GM21786 (cell line): ENCODE measurements at regions not wholly inside any gene's neighbourhood (a gene's known extent, or its start where the extent isn't known, plus 50 kb on each side); places are given as distances from the start of the nearest gene placed in this dataset.
"Not testable (repeated sequence)": the region's sequence is repeated elsewhere in the genome, so short reads cannot be mapped to it uniquely, and the experiment has no call there.

Source experiments
- ATAC-seq: cut with Tn5 transposase; IDR thresholded peaks from one replicate; pipeline ENCODE4 v1.9.1; 2021; ENCODE audit not compliant: unreplicated experiment

DNA sequence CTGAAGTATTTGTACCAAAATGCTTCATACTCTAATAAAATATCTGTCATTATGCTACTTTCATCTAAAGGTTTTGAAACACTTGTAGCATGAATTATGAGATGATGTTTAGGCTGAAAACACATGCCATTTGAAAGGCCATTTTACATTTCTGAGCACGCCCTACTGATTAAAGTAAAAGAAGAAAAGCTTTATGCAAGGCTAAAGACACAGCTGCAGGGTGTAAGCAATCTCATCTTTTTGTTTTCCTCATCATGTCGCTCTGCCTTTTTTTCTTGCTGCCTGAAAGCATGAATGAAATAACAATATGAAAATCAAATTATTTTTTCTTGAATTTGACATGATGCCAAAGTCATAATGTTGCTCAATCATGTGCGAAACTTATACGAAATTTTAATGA, 148.6 kb upstream of the ARG1 start:
- ATAC-seq, result no peak

DNA sequence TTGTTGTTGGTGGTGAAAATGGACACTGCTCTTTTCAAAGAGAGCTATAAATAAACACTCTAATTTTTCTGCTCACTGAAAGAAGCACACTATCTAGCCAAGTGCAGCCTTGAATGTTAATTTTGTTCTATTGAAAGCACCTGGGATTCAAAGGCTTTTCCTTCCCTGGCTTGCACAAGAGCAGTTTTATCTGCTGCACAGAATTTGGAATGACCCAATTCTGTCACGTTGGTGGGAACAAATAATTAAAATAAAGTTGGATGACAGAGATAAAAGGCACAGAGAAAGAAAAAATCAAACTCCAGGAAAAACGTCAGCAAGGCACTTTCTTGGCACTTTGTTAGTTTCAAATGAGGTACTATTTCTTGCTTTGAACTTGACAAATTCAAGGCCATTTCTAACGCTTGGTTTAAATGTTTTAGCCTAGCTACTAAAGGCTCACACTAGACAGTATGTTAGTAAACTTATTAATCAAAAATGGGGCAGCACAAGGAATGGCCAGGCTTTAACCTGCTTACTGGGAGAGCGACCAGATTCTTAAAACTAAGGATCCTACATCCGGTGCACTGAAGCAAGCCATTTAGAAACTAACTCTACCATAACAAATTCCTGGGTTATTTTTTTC, 145.5 kb upstream of the ARG1 start:
- ATAC-seq, result no peak

DNA sequence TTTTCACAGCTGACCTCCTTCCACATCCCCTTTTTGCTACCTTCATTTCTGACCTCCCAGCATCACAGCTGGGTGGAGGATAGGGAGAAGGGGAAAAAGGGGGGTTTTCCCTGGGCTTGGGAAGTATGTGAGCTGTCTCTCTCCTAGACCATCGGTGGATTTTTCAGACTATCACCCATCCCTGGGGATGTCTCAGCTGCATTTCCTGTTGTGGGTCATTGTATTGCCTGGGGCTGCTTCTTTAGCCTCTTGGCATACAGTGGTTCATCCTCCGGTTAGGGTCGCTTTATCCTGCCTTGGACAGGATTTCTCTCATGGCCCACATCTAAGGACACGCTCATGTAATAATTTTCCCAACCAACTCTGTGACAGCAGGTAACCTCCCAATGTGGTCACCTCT, 142.5 kb upstream of the ARG1 start:
- no peak for ATAC-seq

DNA sequence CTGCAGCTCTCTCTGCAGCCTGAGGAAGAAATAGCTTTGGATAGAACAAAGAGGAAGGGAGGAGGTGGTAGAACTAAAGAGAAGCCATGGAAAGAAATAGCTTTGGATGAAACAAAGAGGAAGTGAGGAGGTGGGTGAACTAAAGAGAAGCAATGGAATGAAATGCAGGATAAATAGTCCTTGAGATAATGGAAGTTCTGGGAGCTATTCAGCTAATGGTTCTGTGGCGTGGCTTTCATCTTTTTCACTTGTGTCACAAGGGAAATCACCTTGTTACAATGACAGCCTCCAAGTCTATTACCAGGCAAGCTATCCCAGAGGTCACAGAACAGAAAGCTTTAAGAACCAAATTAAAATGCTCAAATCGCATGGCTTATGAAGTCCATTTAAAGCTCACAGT, 141.3 kb upstream of the ARG1 start:
- ATAC-seq, result no peak

DNA sequence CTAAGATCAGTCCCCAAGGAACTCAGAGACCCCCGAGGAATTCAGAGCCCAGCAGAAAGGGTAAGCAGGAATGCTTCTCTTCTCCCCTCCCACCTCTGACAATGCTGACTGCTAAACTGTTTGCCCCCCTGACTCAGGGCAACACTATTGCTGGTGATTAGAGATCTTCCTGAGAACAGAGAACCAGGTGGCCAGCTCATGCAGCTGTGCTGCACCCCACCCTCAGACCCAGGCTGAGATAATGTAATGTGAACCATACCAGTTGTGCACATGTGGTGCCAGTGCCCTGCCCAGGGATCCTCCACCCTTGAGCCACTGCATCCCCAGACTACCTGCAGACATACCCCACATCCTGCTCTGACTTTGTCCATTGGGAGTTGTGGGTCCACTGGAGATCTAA, 139.1 kb upstream of the ARG1 start:
- ATAC-seq, result no peak

DNA sequence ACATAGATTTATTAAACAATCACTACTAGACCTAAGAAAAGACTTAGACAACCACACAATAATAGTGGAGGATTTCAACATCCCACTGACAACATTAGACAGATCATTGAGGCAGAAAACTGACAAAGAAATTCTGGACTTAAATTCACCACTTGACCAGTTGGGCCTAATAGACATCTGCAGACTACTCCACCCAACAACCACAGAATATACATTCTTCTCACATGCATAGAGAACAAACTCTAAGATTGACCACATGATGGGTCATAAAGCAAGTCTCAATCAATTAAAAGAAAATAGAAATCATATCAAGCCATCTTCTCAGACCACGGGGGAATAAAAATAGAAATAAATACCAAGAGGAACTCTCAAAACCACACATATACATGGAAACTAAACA, 136.7 kb upstream of the ARG1 start:
- no peak for ATAC-seq

DNA sequence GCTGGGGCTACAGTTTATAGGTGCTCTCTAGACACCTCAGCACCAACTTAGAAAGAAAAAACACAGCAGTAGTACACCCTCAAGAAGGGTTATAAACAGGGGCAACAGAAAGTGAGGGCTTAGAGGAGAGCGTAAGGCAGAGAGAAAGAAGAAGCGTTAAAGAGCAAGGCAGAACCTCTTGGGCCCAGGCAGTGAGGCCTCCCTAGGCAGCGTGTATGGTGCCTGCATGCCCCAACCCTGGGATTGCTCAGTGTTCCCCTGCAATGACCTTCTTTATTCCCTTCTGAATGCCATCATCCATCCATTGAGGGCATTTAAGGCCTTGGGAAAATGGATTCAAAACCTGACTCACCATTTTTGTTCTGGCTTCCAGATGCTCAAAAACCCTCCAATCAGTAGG, 130.0 kb upstream of the ARG1 start:
- no peak for ATAC-seq

DNA sequence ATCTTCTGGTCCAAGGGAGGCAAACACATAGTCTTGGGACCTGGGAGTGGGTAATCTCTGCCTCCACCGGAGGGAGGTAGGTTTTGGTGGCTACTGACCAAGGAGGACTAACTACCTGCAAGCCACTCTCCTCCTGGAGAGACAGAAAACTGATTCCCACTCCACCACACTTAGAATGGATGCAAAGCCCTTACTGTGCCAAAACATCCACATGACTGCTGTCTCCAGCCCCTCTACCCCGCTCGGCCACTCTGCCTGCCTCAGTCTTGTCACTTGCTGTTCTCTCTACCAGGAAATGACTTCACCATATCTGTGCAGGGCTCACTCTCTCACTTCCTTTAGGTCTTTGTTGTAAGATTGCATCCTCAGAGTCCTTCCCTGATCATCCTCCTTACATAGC, 129.5 kb upstream of the ARG1 start:
- no peak for ATAC-seq

DNA sequence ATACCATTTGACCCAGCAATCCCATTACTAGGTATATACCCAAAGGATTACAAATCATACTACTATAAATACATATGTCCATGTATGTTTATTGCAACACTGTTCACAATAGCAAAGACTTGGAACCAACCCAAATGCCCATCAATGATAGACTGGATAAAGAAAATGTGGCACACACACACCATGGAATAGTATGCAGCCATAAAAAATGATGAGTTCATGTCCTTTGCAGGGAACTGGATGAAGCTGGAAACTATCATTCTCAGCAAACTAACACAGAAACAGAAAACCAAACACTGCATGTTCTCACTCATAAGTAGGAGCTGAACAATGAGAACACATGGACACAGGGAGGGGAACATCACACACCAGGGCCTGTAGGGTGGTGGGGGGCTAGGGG, 127.7 kb upstream of the ARG1 start:
- ATAC-seq, result not testable (repeated sequence)

DNA sequence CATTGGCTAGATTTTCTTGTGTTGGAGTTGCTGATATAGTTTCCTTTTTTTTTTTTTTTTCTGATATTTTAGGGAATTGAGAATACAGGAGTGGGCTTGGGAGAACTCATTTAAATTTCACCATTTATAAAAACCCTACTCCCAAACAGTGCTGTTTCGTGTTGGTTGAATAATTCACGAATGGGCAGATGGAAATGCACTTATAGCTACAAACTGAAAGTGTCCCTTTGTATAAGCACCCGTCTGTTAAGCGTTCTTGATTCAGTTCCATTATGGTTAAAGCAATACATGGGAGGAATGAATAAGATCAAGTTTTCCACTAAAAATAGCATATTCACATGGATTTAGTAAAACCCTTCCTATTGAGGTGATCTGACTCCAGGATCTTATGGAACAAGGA, 122.2 kb upstream of the ARG1 start:
- ATAC-seq, result no peak

DNA sequence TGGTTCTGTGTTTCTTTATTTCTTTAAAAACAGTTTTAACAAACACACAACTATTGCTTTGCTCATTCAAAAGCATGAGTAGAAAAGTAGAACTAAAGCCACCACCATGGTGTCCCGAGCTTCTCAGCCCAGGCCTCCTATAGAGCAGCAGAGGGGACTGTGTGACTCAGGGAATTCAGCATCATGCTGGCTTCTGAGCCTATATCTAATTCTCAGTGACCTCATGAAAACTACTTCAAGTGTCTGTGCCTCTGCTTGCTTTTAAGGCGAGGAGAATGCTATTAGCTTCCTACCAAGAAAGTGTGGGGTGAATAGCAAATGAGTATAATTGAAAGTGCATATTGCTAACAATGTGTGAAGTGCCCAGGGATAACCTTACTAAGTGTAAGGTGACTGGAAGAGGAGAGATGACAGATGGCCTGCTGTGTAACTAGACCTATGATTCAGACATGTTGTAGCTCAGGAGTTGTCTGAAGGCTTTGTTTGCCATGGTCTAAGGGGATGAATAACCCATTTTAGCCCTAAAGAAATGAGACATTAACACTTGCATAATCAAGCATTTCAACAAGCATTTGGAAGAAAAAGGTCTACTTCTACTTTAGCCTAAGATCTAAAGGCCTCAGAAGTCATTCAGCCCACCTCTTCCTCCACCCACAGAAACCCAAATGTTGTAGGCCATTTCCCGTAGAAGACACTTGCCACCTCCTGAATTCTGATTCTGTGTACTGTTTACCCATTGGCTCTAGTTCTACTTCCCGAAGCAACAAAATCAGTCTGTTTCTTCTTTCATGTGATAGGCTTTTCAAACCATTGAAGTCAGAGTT, 121.5 kb upstream of the ARG1 start:
- no peak for ATAC-seq

DNA sequence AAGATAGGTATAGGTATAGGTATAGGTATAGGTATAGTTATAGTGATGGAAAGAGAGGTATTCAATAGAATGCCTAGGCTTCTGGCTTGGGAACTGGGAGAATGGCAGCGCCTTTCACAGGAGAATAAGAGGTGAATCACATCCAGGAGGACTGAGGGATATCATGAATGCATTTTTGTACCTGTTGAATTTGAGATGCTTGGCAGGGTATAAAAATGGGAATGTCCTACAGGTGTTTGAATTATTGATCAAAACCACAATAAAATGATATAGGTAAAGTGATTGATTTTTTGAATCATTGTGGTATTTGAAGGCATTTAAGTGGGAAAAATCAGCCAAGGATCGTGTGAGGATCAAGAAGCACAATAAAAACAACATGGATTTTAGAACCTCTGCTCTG, 119.2 kb upstream of the ARG1 start:
- ATAC-seq, result no peak

DNA sequence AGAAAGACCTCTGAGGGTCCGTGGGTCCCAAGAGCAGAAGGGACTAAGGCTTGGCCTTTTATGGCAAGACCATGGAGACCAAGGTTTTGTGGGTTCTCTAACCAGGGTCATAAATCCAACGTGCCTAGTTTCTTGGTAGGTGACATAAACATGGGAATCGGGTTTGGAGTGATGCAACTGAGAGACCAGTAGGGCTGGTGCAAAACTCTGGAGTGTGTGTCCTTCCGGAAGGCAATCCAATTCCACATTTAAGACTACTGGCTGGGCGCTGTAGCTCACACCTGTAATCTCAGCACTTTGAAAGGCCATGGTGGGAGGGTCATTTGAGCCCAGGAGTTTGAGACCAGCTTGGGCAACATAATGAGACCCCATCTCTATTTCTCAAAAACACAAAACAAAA, 116.5 kb upstream of the ARG1 start:
- ATAC-seq, result no peak

DNA sequence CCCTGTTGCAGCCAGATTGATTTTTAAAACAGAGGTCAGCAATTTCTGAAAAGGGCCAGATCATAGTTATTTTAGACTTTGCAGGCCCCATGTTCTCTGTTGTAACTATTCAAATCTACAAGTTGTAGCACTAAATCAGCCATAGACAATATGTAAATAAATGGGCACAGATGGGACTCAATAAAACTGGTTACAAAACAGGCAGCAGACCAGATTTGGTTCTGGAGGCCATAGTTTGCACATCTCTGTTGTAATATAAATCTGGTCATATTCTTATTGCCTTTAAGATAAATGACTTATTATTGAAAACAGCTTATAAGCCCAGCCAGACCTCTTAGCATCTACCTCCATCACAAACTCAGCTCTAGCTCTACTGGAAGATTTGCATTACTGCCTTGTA, 114.0 kb upstream of the ARG1 start:
- ATAC-seq, result no peak

DNA sequence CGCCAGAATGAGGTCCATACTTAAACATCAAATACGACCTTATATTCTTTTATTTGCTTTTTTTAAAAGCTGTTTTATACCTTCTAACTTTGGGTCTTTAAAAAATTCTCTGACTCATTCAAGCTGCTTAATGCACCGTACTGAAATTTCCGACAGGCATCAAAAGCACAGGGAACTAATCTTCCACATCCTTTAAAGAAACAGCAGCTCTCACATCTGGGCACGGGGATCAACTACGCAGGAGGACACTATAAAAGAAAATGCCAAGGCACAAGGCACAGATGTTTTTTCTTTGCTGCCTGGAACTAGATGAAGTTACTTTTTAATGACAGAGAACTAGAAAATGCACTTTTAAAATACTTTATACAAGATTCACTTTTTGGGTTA, 112.4 kb upstream of the ARG1 start:
- no peak for ATAC-seq

DNA sequence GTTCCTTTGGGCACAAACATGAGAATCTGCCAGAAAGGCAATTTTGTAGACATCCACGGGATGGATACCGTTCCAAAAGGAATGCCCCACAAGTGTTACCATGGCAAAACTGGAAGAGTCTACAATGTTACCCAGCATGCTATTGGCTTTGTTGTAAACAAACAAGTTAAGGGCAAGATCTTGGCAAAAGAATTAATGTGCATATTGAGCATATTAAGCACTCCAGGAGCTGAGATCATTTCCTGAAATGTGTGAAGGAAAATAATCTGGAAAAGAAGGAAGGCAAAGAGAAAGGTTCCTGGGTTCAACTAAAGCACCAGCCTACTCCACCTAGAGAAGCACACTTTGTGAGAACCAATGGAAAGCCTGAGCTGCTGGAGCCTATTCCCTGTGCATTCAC, 103.9 kb upstream of the ARG1 start:
- no peak for ATAC-seq

DNA sequence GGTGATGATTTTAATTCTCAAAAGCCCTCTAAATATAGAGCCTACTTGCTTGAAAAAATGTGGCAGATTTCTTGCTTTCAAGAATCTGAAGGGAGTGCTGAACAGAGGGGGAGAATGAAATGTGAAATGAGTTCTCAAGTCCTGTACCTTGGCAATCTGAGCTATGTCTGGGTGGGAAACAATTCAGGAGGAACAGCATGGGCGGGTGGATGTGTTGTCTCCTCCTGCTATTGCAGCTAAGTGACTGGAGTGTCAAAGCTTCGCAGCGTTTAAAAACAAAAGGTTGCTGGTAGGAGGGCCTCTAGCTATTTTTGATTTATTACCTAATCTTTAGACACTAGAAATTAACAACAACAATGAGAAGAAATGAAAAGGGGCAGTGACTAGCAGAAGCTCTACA, 102.5 kb upstream of the ARG1 start:
- ATAC-seq, result no peak

DNA sequence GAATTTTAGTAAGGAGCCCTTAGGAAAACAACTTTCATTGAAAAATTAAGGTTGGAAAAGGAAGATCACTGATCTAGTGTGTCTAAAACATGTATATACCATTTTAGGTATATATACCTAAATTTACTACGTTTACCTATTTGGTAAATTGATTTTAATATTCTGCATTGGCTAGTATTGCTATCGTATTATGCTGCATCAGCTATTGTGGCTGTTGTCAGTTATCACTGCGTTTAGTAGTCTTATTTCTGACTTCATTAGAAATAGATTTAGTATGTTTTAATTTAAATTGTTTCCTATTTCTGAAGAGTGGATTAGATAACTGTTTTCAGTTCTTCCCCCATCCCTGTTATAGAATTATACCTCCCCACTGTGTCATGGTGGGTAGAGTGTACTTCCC, 101.7 kb upstream of the ARG1 start:
- ATAC-seq, result no peak

DNA sequence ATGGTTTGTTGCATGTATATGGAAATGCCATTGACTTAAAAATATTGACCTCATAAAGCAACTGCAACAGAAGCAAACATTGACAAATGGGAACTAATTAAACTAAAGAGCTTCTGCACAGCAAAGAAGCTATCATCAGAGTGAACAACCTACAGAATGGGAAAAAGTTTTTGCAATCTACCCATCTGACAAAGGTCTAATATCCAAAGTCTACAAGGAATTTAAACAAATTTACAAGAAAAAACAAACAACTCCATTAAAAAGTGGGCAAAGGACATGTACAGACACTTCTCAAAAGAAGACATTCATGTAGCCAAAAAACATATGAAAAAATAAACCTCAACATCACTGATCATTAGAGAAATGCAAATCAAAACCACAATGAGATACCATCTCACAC, 99.7 kb upstream of the ARG1 start:
- not testable (repeated sequence) for ATAC-seq

DNA sequence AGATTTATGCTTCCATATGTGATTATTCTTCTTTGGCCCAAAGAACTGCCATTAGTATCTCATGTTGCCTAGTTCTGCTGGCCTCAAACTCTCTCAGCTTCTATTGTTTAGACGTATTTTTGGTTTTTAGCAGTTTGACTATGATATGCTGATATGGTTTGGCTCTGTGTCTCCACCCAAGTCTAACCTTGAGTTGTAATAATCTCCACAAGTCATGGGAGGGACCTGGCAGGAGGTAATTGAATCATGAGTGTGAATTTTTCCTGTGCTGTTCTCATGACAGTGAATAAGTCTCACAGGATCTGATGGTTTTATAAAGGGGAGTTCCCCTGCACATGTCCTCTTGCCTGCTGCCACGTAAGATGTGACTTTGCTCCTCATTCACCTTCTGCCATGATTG, 96.7 kb upstream of the ARG1 start:
- ATAC-seq, result no peak

DNA sequence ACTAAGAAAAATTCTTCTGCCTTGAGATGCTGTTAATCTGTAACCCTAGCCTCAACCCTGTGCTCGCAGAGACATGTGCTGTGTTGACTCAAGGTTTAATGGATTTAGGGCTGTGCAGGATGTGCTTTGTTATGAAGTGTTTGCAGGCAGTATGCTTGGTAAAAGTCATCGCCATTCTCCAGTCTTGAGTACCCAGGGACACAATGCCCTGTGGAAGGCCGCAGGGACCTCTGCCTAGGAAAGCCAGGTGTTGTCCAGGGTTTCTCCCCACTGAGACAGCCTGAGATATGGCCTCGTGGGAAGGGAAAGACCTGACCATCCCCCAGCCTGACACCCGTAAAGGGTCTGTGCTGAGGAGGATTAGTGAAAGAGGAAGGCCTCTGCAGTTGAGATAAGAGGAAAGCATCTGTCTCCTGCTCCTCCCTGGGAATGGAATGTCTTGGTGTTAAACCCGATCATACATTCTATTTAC, 94.2 kb upstream of the ARG1 start:
- ATAC-seq, result not testable (repeated sequence)

DNA sequence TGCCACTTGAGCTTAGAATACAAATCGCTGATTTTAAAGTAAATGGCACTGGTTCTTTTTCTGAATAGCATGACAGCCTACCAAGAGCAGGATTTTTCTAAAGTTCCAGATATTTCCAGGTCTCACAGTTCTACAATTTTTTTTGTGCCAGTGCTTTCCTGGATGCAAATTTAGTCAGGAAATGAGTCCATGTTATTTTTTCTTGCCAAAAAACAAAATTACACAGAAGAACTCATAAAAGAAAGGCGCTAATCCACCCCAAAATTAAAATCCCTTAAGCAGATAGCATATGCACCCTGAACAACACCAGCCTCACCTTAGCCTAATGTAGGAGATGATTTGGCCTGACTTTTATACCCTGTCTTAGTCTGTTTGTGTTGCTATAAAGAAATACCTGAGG, 86.4 kb upstream of the ARG1 start:
- no peak for ATAC-seq

DNA sequence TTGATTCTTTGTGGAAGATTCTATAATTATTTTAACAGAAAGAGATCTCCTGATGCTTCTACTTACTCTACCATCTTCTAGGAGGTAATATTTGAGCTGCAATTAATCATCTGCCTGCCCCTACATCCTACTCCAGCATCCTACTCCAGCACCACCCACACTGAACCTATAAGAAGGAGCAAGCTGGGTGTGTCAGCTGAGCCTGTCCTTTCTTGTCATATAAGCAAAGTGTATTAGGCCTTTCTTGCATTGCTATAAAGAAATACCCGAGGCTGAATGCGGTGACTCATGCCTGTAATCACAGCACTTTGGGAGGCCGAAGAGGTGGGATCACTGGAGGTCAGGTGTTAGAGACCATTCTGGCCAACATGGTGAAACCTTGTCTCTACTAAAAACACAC, 84.2 kb upstream of the ARG1 start:
- ATAC-seq, result no peak
